ENCODE measurements at regions not wholly inside any gene's neighbourhood (a gene's known extent, or its start where the extent isn't known, plus 50 kb on each side); places are given as distances from the start of the nearest gene placed in this dataset.

- Mint-ChIP-seq H3K27me3 (ENCODE audit: low read depth in 3 of 3) (peaks cover 0 to 4% (median 0%) of the 10 kb centered on the region in 3 donors), H3K27ac (no peak overlapping the region), H3K9me3 (peaks cover 0 to 3% (median 2%) of the 10 kb centered on the region in 7 donors), H3K36me3 (no peaks in the 10 kb centered on the region), H3K4me3 (no peak overlapping the region), H3K4me1 (no peaks in the 10 kb centered on the region)
- no peak overlapping the region for H3K4me2 ChIP-seq (replicated peaks; ENCODE audit: extremely low read depth, low read length, poor library complexity, severe bottlenecking)
- no peak overlapping the region for H3K27ac ChIP-seq (ENCODE audit: low read depth in 1 of 2, low read length in 2 of 2)
- no peaks in the 10 kb centered on the region for H3K79me2 ChIP-seq (ENCODE audit: insufficient read depth, low read length)
- H3K36me3 ChIP-seq (replicated peaks in 1 of 2; ENCODE audit: control insufficient read depth in 1 of 2, insufficient read depth in 2 of 2, low read length in 2 of 2), result no peaks in the 10 kb centered on the region
- no peak overlapping the region for H3K4me3 ChIP-seq (replicated peaks in 1 of 3; ENCODE audit: low read depth in 2 of 3, low read length in 3 of 3)
- no peaks in the 10 kb centered on the region for H3K4me1 ChIP-seq (ENCODE audit: control insufficient read depth in 1 of 2, insufficient read depth in 2 of 2, low read length in 2 of 2)
- no peaks in the 10 kb centered on the region for H4K20me1 ChIP-seq (ENCODE audit: insufficient read depth, low read length)
- no peak for DNase-seq
- H3K9ac ChIP-seq (ENCODE audit: insufficient read depth, low read length, poor library complexity, severe bottlenecking), result no peak overlapping the region
- H3K27me3 ChIP-seq (ENCODE audit: control insufficient read depth in 2 of 2, insufficient read depth in 2 of 2, low read length in 2 of 2), result no peaks in the 10 kb centered on the region
- no peak for TF ChIP-seq CTCF (IDR thresholded peaks at IDR 0.05)
- intact Hi-C loops (cut with micrococcal nuclease), result no loop called here
- H3K9me3 ChIP-seq (replicated peaks in 1 of 2; ENCODE audit: control insufficient read depth in 1 of 2, insufficient read depth in 1 of 2, low read length in 2 of 2), result no peaks in the 10 kb centered on the region
- H2AFZ ChIP-seq (ENCODE audit: insufficient read depth, low read depth, low read length, poor library complexity, severe bottlenecking), result no peak overlapping the region
These were observed 99.4 kb upstream of the SOX21 start for GRCh38 chr13:94811753-94812152.

- WGBS (ENCODE audit: insufficient coverage), result no CpG with 5 or more reads among the region's 5 CpGs
- H3K79me2 ChIP-seq (ENCODE audit: insufficient read depth, low read length), result no peaks in the 10 kb centered on the region
- H3K4me2 ChIP-seq (replicated peaks; ENCODE audit: extremely low read depth, low read length, poor library complexity, severe bottlenecking), result no peak overlapping the region
- H3K4me3 ChIP-seq (replicated peaks in 1 of 3; ENCODE audit: low read depth in 2 of 3, low read length in 3 of 3), result no peak overlapping the region
- intact Hi-C loops (cut with micrococcal nuclease), result no loop called here
- no peak overlapping the region for H3K4me3 Mint-ChIP-seq
- H4K20me1 ChIP-seq (ENCODE audit: insufficient read depth, low read length), result no peaks in the 10 kb centered on the region
- H3K9me3 ChIP-seq (replicated peaks in 1 of 2; ENCODE audit: control insufficient read depth in 1 of 2, insufficient read depth in 1 of 2, low read length in 2 of 2), result no peaks in the 10 kb centered on the region
- no peaks in the 10 kb centered on the region for H3K4me1 Mint-ChIP-seq
- H3K27me3 Mint-ChIP-seq (ENCODE audit: low read depth in 3 of 3), result peaks cover 0 to 1% (median 1%) of the 10 kb centered on the region in 3 donors
- no peak overlapping the region for H3K27ac Mint-ChIP-seq
- no peak overlapping the region for H2AFZ ChIP-seq (ENCODE audit: insufficient read depth, low read depth, low read length, poor library complexity, severe bottlenecking)
- no peaks in the 10 kb centered on the region for H3K27me3 ChIP-seq (ENCODE audit: control insufficient read depth in 2 of 2, insufficient read depth in 2 of 2, low read length in 2 of 2)
- TF ChIP-seq CTCF (IDR thresholded peaks at IDR 0.05), result no peak
- peaks cover 0 to 2% (median 0%) of the 10 kb centered on the region in 7 donors for H3K9me3 Mint-ChIP-seq
- H3K36me3 ChIP-seq (replicated peaks in 1 of 2; ENCODE audit: control insufficient read depth in 1 of 2, insufficient read depth in 2 of 2, low read length in 2 of 2), result no peaks in the 10 kb centered on the region
- H3K9ac ChIP-seq (ENCODE audit: insufficient read depth, low read length, poor library complexity, severe bottlenecking), result no peak overlapping the region
- H3K4me1 ChIP-seq (ENCODE audit: control insufficient read depth in 1 of 2, insufficient read depth in 2 of 2, low read length in 2 of 2), result no peaks in the 10 kb centered on the region
- H3K36me3 Mint-ChIP-seq, result no peaks in the 10 kb centered on the region
- DNase-seq, result no peak
- no peak overlapping the region for H3K27ac ChIP-seq (ENCODE audit: low read depth in 1 of 2, low read length in 2 of 2)
These were observed 88.1 kb upstream of the SOX21 start for GRCh38 chr13:94800423-94800822.

Measured in CD14-positive monocyte (primary cell).